Activated naive CD4-positive, alpha-beta T cell treated with anti-CD3 and anti-CD28 coated beads for 36 hours (primary cell): ENCODE measurements at regions not wholly inside any gene's neighbourhood (a gene's known extent, or its start where the extent isn't known, plus 50 kb on each side); places are given as distances from the start of the nearest gene placed in this dataset.
"Not testable (repeated sequence)": the region's sequence is repeated elsewhere in the genome, so short reads cannot be mapped to it uniquely, and the experiment has no call there.

Experiments
- CTCF ChIA-PET: fragments of 350-600 bp; sonication (Branson Sonifier 250); formaldehyde crosslinking; loops from one replicate; lab custom pipeline; 2021; ENCODE audit warnings: antibody characterized with exemption; lab: Charles Lee
- DNase-seq: peaks from one replicate; pipeline ENCODE4 v3.0.0-alpha.2; 2020
- H3K27ac Mint-ChIP-seq: one replicate; pipeline ENCODE4 v1.8.0; 2021; ENCODE audit warnings: mild to moderate bottlenecking, mixed read lengths
- H3K27me3 Mint-ChIP-seq: one replicate; pipeline ENCODE4 v1.8.0; 2021; ENCODE audit warnings: low read depth, mixed read lengths
- H3K36me3 Mint-ChIP-seq: one replicate; pipeline ENCODE4 v1.8.0; 2021; ENCODE audit warnings: low read depth, mixed read lengths
- H3K4me1 Mint-ChIP-seq: one replicate; pipeline ENCODE4 v1.8.0; 2021; ENCODE audit warnings: low read depth, mixed read lengths
- H3K4me3 Mint-ChIP-seq: one replicate; pipeline ENCODE4 v1.8.0; 2021; ENCODE audit warnings: mild to moderate bottlenecking, moderate library complexity, mixed read lengths
- H3K9me3 Mint-ChIP-seq: one replicate; pipeline ENCODE4 v1.8.0; 2021; ENCODE audit warnings: mixed read lengths
- intact Hi-C: fragments of 100-400 bp; cut with micrococcal nuclease; formaldehyde crosslinking; loops from one replicate; pipeline ENCODE4 v1.15.1; 2023

DNA sequence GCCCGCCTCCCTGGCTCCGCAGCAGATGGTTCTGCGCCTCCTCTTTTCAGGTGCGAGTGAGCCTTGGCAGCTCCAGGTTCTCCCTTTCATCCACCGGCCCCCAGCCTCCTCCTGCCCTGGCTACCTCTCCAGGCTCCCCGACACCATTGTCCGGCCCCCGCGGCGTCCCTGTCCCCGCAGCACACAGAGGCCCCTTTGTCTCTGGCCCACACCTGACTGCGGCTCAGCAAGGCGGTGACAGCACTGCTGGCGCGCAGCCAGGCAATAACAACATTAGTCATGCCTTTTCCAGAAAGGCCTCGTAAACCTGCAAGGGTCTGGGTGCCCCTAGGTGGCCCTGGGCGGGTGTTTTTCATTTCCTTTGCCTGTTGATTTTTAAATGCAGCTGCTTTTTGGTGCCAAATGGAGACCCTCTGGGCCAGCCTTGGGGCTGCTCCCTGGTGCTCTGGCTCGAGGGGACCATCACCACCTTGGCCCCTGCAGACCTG, 73.2 kb upstream of the MEDAG start:
- H3K27ac Mint-ChIP-seq = no peak overlapping the region
- no peaks in the 10 kb centered on the region for H3K9me3 Mint-ChIP-seq
- H3K27me3 Mint-ChIP-seq = peaks cover 15% of the 10 kb centered on the region
- DNase-seq = peak; percentile 77
- peaks cover 4% of the 10 kb centered on the region for H3K4me1 Mint-ChIP-seq
- no peaks in the 10 kb centered on the region for H3K36me3 Mint-ChIP-seq
- CTCF ChIA-PET = no interaction called here
- intact Hi-C loops = loop anchor here (2.0 kb wide), 1 partner anchor 32 kb away; no protein-coding TSS in a partner anchor
- no peak overlapping the region for H3K4me3 Mint-ChIP-seq

DNA sequence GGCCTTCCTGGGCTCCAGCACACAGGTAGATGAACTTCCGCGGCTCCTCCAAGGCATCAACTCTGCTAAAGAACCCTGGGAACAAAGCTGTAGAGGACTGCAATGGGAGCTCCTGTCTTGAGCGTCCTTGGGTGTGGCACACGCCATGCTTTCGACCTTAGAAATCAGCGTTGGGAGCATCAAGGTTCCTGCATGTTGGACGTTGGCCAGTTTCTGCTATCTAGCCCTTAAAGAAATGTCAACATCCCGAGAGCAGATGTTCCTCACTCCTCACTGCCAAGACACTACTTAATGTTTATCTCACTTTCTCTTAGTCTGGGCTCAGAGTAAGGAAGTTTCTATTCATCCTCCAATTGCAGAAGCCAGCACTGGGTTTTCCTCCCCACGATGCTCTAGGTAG, 70.6 kb upstream of the MEDAG start:
- Mint-ChIP-seq H3K9me3 (no peaks in the 10 kb centered on the region), H3K27me3 (peaks cover 13% of the 10 kb centered on the region), H3K36me3 (no peaks in the 10 kb centered on the region), H3K4me1 (peaks cover 4% of the 10 kb centered on the region), H3K27ac (no peak overlapping the region), H3K4me3 (no peak overlapping the region)
- intact Hi-C loops = no loop called here
- CTCF ChIA-PET = interaction anchor here (0.6 kb wide), 1 partner anchor 12 kb away, joined by 3 read pairs; no protein-coding TSS in a partner anchor
- no peak for DNase-seq

DNA sequence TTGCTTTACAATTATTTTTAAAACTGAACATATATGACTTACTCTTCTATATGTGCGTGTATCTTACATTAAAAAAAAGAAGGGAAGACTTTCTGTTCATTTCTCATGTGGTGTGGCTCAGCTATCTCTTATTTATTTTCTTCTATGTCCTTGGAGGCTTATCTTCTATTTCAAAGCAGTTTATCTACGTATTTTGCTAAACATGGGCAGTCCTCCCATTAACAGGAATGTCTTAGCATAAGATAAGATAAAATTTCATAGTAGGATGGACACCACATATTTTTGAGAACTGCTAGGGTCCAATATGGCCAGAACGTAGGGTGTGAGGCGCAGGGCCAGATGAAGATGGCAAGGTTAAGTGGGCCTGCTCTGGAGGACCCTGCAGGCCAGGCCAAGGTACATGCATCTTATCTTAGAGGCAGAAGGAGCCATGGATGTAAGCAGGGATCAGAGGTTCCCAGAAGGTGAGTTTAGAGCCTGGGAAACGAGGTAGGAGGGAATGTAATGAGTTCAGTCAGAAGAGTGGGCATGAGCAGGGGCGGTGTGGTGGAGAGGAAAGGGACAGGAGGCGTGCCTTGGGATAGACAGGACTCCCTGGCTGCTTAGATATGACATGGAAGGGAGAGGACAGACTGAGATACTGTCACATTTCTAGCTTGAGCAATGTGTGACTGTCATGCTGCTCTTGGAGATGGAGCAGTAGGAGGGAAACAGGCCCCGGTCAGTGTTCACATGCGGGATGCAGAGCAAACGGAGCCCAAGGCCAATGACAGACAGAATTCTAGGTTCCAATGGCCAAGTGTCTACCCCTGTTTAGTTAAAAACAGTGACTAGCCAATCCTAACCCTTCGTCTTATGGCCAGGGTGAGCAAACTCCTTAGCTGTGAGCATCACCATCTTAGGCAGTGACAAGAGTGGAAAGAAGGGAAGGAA, 68.6 kb upstream of the MEDAG start:
- no peak overlapping the region for H3K27ac Mint-ChIP-seq
- H3K36me3 Mint-ChIP-seq = no peaks in the 10 kb centered on the region
- no peak overlapping the region for H3K4me3 Mint-ChIP-seq
- H3K27me3 Mint-ChIP-seq = peaks cover 9% of the 10 kb centered on the region
- CTCF ChIA-PET = interaction anchor here (0.6 to 1.4 kb wide), 3 partner anchors 18 to 768 kb away, joined by 3 to 6 read pairs (median 3); no protein-coding TSS in a partner anchor
- intact Hi-C loops = no loop called here
- H3K9me3 Mint-ChIP-seq = no peaks in the 10 kb centered on the region
- peaks cover 4% of the 10 kb centered on the region for H3K4me1 Mint-ChIP-seq
- no peak for DNase-seq

DNA sequence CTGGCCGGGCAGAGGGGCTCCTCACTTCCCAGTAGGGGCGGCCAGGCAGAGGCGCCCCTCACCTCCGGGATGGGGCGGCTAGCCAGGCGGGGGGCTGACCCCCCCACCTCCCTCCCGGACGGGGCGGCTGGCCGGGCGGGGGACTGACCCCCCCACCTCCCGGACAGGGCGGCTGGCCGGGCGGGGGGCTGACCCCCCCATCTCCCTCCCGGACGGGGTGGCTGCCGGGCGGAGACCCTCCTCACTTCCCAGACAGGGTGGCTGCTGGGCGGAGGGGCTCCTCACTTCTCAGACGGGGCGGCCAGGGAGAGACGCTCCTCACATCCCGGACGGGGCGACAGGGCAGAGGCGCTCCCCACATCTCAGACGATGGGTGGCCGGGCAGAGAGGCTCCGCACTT, 66.4 kb upstream of the MEDAG start:
- H3K27me3 Mint-ChIP-seq, CTCF ChIA-PET, H3K9me3 Mint-ChIP-seq, H3K4me1 Mint-ChIP-seq, intact Hi-C loops, DNase-seq, H3K27ac Mint-ChIP-seq, H3K36me3 Mint-ChIP-seq, H3K4me3 Mint-ChIP-seq: not testable (repeated sequence)

DNA sequence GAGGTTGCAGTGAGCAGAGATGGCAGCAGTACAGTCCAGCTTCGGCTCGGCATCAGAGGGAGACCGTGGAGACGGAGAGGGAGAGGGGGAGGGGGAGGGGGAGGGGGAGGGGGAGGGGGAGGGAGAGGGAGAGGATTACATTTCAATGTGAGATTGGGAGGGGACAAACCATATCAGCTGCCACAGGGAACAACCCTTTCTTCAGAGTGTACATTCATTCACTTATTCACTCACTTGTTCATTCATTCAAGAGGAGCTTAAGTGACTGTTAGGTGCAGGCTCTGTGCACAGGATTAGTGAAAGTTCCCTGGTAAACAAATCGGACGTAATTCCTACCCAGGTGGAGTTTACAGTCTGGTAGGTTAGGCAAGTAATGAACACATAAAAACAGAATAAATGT, 65.6 kb upstream of the MEDAG start:
- intact Hi-C loops = no loop called here
- peaks cover 4% of the 10 kb centered on the region for H3K27me3 Mint-ChIP-seq
- no peaks in the 10 kb centered on the region for H3K36me3 Mint-ChIP-seq
- no peak for DNase-seq
- H3K4me3 Mint-ChIP-seq = no peak overlapping the region
- H3K9me3 Mint-ChIP-seq = no peaks in the 10 kb centered on the region
- no peak overlapping the region for H3K27ac Mint-ChIP-seq
- no peaks in the 10 kb centered on the region for H3K4me1 Mint-ChIP-seq
- CTCF ChIA-PET = no interaction called here

DNA sequence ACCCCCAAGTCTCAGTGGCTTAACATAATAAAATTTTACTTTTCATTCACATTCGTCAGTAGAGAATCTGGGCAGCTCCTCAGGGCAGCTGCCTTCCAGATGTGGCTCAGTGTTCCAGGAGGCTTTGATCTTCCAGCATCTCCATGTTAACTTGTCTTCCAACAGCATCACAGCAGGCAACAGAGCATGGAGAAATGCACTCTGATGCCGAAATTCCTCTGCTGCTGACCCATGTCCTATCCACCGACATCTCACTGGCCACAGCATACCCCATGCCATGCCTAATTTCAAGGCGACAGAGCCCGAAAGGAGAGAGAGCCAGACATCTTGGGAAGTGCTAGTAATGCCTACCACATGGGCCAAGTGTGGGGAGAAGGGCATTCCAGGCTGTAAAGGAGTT, 64.9 kb upstream of the MEDAG start:
- Mint-ChIP-seq H3K27ac (no peak overlapping the region), H3K4me1 (no peaks in the 10 kb centered on the region), H3K36me3 (no peaks in the 10 kb centered on the region), H3K4me3 (no peak overlapping the region), H3K9me3 (no peaks in the 10 kb centered on the region), H3K27me3 (no peaks in the 10 kb centered on the region)
- CTCF ChIA-PET = no interaction called here
- DNase-seq = no peak
- intact Hi-C loops = no loop called here

DNA sequence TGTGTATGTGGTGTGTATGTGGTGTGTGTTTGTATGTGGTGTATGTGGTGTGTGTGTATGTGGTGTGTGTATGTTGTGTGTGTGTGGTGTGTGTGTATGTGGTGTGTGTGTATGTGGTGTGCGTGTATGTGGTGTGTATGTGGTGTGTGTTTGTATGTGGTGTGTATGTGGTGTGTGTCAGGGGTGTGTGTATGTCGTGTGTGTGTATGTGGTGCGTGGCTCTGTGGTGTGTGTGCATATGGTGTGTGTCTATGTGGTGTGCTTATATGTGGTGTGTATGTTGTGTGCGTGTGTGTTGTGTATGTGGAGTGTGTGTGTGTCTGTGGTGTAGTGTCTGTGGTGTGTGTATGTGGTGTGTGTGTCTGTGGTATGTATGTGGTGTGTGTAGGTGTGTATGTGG, 62.5 kb upstream of the MEDAG start:
- CTCF ChIA-PET = no interaction called here
- no peak for DNase-seq
- no peak overlapping the region for H3K27ac Mint-ChIP-seq

DNA sequence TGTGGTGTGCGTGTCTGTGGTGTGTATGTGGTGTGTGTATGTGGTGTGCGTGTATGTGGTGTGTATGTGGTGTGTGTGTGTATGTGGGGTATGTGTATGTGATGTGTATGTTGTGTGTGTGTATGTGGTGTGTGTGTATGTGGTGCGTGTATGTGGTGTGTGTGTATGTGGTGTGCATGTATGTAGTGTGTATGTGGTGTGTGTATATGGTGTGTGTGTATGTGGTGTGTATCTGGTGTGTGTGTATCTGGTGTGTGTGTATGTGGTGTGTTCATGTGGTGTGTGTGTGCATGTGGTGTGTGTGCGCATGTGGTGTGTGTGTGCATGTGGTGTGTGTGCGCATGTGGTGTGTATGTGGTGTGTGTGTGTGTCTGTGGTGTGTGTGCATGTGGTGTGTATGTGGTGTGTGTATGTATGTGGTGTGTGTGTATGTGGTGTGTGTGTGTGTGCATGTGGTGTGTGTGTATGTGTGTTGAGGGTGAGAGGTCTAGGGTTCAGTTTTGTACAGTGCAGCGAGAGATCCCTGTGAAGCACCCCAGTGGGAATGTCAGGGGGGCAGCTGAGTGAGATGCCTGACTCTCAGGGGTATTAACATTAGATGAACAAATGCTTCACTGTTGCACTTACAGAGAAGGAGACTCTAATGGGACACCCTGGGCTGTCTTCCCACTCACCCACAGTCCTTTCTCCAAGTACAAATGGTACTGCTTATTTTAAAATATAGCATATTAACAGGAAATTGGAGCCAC, 61.3 kb upstream of the MEDAG start:
- no peak for DNase-seq
- CTCF ChIA-PET = no interaction called here
- H3K27me3 Mint-ChIP-seq = no peaks in the 10 kb centered on the region
- H3K9me3 Mint-ChIP-seq = no peaks in the 10 kb centered on the region
- H3K4me1 Mint-ChIP-seq = peaks cover 9% of the 10 kb centered on the region
- H3K4me3 Mint-ChIP-seq = no peak overlapping the region
- H3K36me3 Mint-ChIP-seq = no peaks in the 10 kb centered on the region
- H3K27ac Mint-ChIP-seq = no peak overlapping the region
- intact Hi-C loops = no loop called here

More for the DNA sequence above, 62.5 kb upstream of the MEDAG start:
- no peaks in the 10 kb centered on the region for H3K9me3 Mint-ChIP-seq
- no peaks in the 10 kb centered on the region for H3K27me3 Mint-ChIP-seq
- no peaks in the 10 kb centered on the region for H3K36me3 Mint-ChIP-seq
- no peak overlapping the region for H3K4me3 Mint-ChIP-seq
- H3K4me1 Mint-ChIP-seq = peaks cover 9% of the 10 kb centered on the region
- intact Hi-C loops = no loop called here

DNA sequence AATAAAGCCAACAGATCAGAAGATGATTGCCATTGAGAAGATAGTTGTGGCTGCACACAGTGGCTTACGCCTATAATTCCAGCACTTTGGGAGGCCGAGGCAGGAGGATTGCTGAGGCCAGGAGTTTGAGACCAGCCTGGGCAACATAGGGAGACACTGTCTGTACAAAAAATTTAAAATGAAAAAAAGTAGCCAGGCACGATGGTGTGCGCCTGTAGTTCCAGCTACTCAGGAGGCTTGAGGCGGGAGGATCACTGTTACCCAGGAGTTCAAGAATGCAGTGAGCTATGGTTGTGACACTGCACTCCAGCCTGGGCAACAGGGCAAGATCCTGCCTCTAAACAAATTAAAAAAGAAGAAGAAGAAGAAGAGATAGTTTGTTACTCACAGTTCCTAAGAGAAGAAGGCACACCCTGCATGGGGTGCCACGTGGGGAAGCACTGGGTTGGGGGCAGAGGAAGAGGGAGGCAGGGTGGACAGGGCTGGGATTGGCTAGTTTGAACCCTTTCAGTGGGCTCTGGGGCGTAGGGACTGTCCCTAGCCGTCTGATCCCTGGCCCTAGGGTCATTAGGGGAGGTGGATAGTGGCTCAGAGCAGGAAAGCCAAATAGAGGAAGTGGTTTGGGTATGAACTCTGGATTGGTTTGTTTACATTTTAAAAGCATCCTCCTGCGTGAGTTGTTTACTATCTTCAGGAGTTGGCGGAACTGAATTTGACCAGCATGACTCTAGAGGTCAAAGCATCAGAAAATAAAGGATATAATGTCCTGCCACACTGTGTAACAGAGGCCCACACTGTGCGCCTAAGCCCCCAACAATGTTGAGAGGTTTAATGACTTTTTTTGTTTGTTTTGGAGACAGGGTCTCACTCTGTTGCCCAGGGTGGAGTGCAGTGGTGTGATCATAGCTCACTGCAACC, 60.5 kb upstream of the MEDAG start:
- intact Hi-C loops = no loop called here
- Mint-ChIP-seq H3K4me3 (no peak overlapping the region), H3K27ac (no peak overlapping the region), H3K27me3 (no peaks in the 10 kb centered on the region), H3K36me3 (no peaks in the 10 kb centered on the region), H3K9me3 (no peaks in the 10 kb centered on the region), H3K4me1 (peaks cover 9% of the 10 kb centered on the region)
- no peak for DNase-seq
- CTCF ChIA-PET = interaction anchor here (1.4 kb wide), 1 partner anchor 20 kb away, joined by 5 read pairs; no protein-coding TSS in a partner anchor

DNA sequence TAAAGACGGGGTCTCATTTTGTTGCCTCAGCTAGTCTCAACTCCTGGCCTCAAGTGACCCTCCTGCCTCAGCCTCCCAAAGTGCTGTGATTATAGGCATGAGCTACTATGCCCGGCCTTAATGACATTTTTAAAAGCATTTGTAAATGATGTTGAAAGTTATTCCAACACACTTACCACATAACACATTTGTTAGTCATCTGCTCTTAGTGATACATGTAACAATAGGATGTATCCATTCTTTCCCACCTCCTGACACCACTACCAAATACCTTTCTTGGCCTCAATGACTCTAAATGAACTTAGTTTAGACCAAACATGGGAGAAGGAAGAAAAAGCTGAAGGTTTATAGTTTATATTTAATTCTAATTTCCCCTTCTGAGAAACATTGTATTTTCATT, 59.8 kb upstream of the MEDAG start:
- no peak overlapping the region for H3K4me3 Mint-ChIP-seq
- H3K27me3 Mint-ChIP-seq = peaks cover 2% of the 10 kb centered on the region
- H3K9me3 Mint-ChIP-seq = no peaks in the 10 kb centered on the region
- no peak overlapping the region for H3K27ac Mint-ChIP-seq
- DNase-seq = no peak
- intact Hi-C loops = no loop called here
- CTCF ChIA-PET = interaction anchor here (1.4 kb wide), 1 partner anchor 19 kb away, joined by 5 read pairs; no protein-coding TSS in a partner anchor
- no peaks in the 10 kb centered on the region for H3K36me3 Mint-ChIP-seq
- peaks cover 9% of the 10 kb centered on the region for H3K4me1 Mint-ChIP-seq

DNA sequence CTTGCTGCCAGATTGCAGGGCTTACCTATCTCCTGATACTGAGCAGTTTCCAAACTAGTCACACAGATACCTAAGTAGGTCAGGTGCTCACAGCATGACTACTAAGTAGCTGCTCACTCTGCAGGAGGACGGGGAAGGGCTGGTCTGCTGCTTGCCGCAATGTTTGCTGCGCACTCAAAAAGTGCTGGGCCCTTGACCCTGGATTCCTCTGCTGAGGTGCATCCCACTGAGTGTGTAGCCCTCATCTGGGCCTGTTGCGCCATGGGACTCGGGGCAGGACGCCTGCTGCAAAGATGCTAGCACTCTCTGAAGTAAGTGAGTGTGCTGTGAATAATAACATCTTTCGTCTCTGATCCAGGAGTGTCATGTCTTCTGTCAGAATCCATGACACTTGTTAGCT, 59.2 kb upstream of the MEDAG start:
- Mint-ChIP-seq H3K4me1 (peaks cover 9% of the 10 kb centered on the region), H3K27me3 (peaks cover 2% of the 10 kb centered on the region), H3K27ac (no peak overlapping the region), H3K36me3 (no peaks in the 10 kb centered on the region), H3K9me3 (no peaks in the 10 kb centered on the region), H3K4me3 (no peak overlapping the region)
- no peak for DNase-seq
- CTCF ChIA-PET = interaction anchor here (1.0 to 1.4 kb wide), 2 partner anchors 19 kb away, joined by 4 to 5 read pairs; no protein-coding TSS in a partner anchor
- intact Hi-C loops = no loop called here
